DMS53 treated with DMSO at 0.1 percent for 48 hours (cell line): ENCODE measurements at regions not wholly inside any gene's neighbourhood (a gene's known extent, or its start where the extent isn't known, plus 50 kb on each side); places are given as distances from the start of the nearest gene placed in this dataset.
"Not testable (repeated sequence)": the region's sequence is repeated elsewhere in the genome, so short reads cannot be mapped to it uniquely, and the experiment has no call there.

Experiments
- DNase-seq: peaks from one replicate; lab custom pipeline; 2025; ENCODE audit not compliant: unreplicated experiment; lab: John Stamatoyannopoulos, UW

DNA sequence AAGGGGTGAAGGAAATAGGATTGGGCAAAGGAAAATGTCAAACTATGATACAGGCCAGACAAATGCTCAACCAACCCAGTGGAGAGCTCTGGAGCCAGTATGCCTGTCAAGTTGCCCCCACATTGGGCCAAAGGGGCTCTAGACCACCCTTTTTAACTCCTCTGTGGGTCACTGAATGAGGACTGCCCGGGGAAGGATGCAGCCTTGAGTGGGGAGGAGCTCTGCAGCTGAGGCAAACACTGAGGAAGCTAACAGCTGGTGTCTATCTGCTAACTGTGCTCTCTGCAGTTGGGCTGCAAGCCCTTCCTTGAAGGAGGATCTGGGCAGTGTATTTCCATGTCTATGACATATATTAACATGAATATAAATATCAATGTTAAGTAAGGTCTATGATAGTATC is 98.4 kb upstream of the PRSS16 start:
- no peak for DNase-seq

DNA sequence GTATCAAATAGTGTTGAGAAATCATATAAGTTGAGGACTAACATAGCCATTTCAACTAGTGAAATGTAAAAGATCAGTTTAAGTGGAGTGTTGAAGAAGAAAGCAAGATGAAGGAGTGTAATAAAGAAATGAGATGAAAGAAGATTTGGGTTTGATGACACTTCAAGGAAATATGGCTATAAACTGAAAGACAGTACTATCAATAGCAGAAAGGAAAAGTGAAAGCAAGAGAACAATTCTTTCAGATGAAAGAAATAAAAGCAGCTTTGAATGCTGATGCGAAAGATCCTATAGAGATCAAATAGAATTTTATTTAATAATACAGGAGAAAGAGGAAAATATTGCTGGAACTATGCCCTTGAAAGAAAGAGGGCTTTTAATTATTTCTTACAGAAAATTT is 92.8 kb upstream of the PRSS16 start:
- no peak for DNase-seq

GRCh38 chr6:27156874-27157458 is 90.5 kb upstream of the PRSS16 start:
- DNase-seq = no peak

DNA sequence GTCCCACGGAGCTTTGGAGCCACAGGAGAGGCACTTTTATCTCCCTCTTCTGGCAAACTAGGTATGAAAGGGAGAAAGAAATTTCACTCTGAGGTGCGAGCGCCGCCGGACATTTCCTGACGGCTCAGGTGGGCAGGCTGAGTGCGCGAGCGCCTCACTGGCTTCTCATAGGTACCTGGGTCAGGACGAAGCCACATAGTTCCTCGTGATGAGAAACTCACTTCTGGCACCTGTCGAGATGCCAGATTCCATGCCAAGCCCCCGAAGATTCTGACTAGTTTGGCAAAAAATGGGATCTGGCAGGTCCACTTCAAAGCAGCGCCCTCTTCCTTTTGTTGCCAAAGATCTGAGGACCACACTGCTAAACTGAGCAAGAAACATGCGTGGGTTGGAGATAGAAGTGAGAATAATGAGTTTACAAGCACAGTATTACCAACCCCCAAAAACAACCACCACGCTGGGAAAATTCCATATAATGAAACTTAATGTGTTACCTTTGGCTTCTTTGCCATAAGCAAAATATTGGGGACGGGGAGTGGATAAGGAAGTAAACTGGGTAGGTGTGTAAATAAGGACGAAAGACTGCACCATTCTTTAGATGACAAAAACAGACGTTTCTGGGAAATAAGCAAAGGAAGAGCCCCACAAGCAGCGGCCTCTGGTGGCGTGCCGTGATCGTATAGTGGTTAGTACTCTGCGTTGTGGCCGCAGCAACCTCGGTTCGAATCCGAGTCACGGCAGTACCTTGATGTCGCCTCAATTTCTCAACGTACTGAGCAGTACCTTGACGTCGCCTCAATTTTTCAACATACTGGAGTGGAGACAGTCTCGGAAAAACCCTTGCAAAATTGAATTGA is 89.8 kb upstream of the PRSS16 start:
- DNase-seq = peak; percentile 55

- no peak for DNase-seq
Observed at GRCh38 chr6:27158316-27158643, 89.2 kb upstream of the PRSS16 start.

GRCh38 chr6:27159725-27160124 is 87.8 kb upstream of the PRSS16 start:
- no peak for DNase-seq

- no peak for DNase-seq
Observed at GRCh38 chr6:27161115-27161514, 86.4 kb upstream of the PRSS16 start.

DNA sequence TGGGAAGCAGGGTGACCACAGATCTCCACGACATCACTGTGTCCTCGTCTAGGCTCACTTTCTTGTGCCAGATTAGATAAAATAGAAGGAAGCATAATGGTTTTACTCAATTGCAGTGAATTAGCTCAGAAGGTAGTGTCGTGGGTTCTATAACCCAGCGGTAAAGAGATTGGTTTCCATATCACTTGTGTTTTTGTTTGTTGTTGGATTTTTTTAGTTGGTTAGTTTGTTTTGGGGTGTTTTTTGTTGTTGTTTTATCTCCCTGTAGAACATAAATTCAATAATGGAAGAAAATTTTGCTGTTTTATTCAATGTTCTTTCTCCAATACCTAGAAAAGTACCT is 85.9 kb upstream of the PRSS16 start:
- DNase-seq = no peak

- peak; percentile 39 for DNase-seq
Observed at GRCh38 chr6:27161946-27162603, 85.4 kb upstream of the PRSS16 start.

GRCh38 chr6:27163834-27164233 is 83.7 kb upstream of the PRSS16 start:
- DNase-seq = no peak

DNA sequence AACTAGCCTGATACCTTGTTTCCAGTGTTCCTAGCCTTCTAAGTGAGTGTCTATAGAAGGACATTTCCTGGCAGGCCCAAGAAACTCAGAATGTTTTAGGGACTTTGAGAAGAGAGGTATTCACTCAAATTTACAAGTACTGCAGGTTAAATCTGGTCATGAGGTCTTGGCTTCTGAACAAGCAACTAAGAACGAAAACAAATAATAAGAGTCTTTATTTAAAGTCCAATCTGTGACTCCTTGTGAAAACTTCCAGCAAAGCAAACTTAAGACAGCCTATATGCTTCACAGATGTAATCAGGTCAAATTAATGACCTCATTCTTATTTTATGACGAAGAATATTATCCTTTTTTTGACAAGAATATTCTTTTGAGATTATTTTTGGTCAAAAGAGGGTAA is 79.4 kb upstream of the PRSS16 start:
- DNase-seq = no peak

- DNase-seq = no peak
Observed at GRCh38 chr6:27168586-27169443, 78.7 kb upstream of the PRSS16 start.

GRCh38 chr6:27172524-27173231 is 74.8 kb upstream of the PRSS16 start:
- DNase-seq = not testable (repeated sequence)

- DNase-seq = not testable (repeated sequence)
Observed at GRCh38 chr6:27173232-27173601, 74.3 kb upstream of the PRSS16 start.

DNA sequence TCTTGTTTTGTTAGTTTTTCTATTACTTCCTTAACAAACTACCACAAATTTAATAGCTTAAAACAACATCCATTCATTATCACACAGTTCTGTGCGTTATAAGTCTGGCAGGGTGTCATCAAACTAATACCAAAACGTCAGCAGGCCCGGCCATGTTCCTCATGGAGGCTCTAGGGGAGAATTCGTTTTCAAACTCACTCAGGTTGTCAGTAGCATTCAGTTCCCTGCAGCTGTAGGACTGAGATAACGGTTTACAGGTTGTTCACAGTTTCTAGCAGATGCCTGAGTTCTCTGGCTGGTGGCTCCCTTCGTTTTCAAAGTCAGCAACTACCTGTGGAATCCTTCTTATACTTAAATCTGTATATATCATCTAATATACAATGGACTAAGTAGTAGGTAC is 72.5 kb upstream of the PRSS16 start:
- no peak for DNase-seq

DNA sequence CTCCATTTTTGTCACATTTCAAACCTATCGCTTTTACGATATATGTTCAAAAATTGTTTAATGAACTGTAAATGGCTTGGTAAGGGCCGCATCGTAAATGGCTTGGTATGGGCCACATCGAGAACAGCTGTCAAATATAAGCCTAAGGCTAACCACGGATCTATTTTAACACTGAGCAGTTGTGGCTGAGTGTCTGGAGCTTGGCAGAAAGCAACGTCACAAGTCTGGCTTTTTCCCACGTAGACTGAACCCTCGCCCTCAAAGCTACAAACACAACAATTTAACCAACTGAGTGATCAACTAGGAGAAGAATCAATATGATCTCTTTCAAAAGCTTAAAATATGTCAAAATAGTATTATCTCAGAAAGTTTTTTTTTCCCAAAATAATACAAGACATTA is 71.4 kb upstream of the PRSS16 start:
- peak; percentile 0 for DNase-seq

GRCh38 chr6:27176523-27177484 is 70.7 kb upstream of the PRSS16 start:
- peak; percentile 52 for DNase-seq

DNA sequence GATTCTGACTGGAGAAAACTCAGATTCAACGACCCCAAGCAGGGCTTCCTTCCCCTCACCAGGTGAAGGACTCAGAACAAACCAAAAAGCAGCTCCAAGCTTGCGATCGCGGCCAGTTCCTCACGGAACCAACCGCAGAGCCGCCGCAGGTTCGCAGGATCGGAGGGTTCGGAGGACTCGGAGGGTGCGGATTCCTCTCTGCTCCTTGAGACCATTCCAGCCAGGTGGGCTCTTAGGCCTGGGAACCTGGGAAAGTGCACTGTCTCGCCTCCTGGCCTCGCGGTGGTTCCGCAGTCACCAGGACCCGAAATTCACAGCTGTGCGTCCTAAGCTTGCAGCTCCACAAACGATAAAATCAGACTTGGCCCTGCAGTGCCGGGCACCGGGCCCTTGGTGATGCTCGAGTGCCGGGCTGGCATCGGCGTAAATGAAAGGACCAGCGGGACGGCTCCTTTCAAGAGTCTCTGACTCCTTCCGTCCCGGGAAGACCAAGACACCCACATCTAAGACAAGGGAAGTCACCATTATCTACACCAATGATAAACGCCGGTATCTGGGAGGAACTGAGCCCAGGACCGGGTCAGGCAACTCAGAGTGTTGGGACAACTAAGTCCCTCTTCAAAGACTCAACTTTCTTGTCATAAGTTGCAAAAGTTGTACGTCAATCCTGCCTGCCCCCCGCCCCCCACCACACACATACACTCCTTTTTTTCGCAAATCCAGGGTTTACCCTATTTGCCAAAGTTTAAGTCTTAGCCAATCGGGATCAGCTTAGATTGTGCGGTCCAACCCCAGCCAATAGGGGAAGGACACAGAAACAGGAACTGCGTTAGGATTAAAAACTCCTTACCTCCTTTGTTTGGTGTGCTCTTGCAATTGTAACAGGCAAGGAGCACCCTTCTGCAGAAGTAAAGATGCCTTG is 69.8 kb upstream of the PRSS16 start:
- DNase-seq = peak; percentile 73

GRCh38 chr6:27178407-27178730 is 69.1 kb upstream of the PRSS16 start:
- DNase-seq = no peak
